Natural killer cell (primary cell): ENCODE measurements at regions not wholly inside any gene's neighbourhood (a gene's known extent, or its start where the extent isn't known, plus 50 kb on each side); places are given as distances from the start of the nearest gene placed in this dataset.

Experiments used
- ATAC-seq, 3 donors: fragments of 150-1000 bp in 2 of 3; fragments of 200-7000 bp in 1 of 3; cut with Tn5 transposase; 1 replicate in 1 of 3; 2 replicates in 2 of 3; pipeline ENCODE4 v1.10.0; 2021; ENCODE audit warnings: mild to moderate bottlenecking in 2 of 3, moderate library complexity in 2 of 3
- DNase-seq, 2 donors: peaks; one replicate each; pipeline versions ENCODE4 v3.0.0 to v3.0.0-alpha.2; 2013 to 2021; ENCODE audit warnings: mixed read lengths in 1 of 2
- H3K27ac ChIP-seq: one replicate; pipeline ENCODE4 v1.5.1; 2013; ENCODE audit warnings: mild to moderate bottlenecking, low read length
- H3K27me3 ChIP-seq: one replicate; pipeline ENCODE4 v1.6.1; 2013; ENCODE audit warnings: low read length; ENCODE audit not compliant: control insufficient read depth, insufficient read depth
- H3K36me3 ChIP-seq: one replicate; pipeline ENCODE4 v1.6.1; 2013; ENCODE audit warnings: low read length; ENCODE audit not compliant: control insufficient read depth, insufficient read depth
- H3K4me1 ChIP-seq: one replicate; pipeline ENCODE4 v1.6.1; 2013; ENCODE audit warnings: low read length; ENCODE audit not compliant: control insufficient read depth, insufficient read depth
- H3K4me3 ChIP-seq: one replicate; pipeline ENCODE4 v1.5.1; 2013; ENCODE audit warnings: low read length
- H3K9me3 ChIP-seq: one replicate; pipeline ENCODE4 v1.6.1; 2013; ENCODE audit warnings: low read length; ENCODE audit not compliant: control insufficient read depth, insufficient read depth
- H3K27ac Mint-ChIP-seq, 2 donors: one replicate each; pipeline ENCODE4 v1.8.0; 2022; ENCODE audit warnings: mild to moderate bottlenecking in 2 of 2, mixed read lengths in 2 of 2, moderate library complexity in 1 of 2
- H3K27me3 Mint-ChIP-seq, 2 donors: one replicate each; pipeline ENCODE4 v1.8.0; 2022; ENCODE audit warnings: low read depth in 2 of 2, mixed read lengths in 2 of 2
- H3K36me3 Mint-ChIP-seq: one replicate; pipeline ENCODE4 v1.8.0; 2022; ENCODE audit warnings: mixed read lengths
- H3K4me1 Mint-ChIP-seq, 2 donors: one replicate each; pipeline ENCODE4 v1.8.0; 2022; ENCODE audit warnings: mixed read lengths in 2 of 2
- H3K4me3 Mint-ChIP-seq: one replicate; pipeline ENCODE4 v1.8.0; 2022; ENCODE audit warnings: mild to moderate bottlenecking, moderate library complexity, mixed read lengths
- H3K9me3 Mint-ChIP-seq, 2 donors: one replicate each; pipeline ENCODE4 v1.8.0; 2022; ENCODE audit warnings: mixed read lengths in 2 of 2
- CTCF ChIP-seq: fragments of 200-600 bp; IDR thresholded peaks from one replicate; pipeline ENCODE4 v1.8.0; 2022; ENCODE audit warnings: antibody characterized with exemption
- WGBS: methylation state at CpG from one replicate; pipeline ENCODE4 v1.1.7; 2013; ENCODE audit warnings: missing lambda C conversion rate; ENCODE audit not compliant: insufficient coverage; 5-methylcytosine and 5-hydroxymethylcytosine counted together
- intact Hi-C: fragments of 100-400 bp; cut with micrococcal nuclease; formaldehyde crosslinking; loops from one replicate; pipeline ENCODE4 v1.14.2; 2022

GRCh38 chr2:41042343-41042742 is 590.5 kb upstream of the SLC8A1 start:
- H3K4me1 ChIP-seq: no peaks in the 10 kb centered on the region
- no peak overlapping the region for H3K4me3 ChIP-seq
- no peak for TF ChIP-seq CTCF
- no peak overlapping the region for H3K27ac ChIP-seq
- intact Hi-C loops: no loop called here
- Mint-ChIP-seq H3K27ac (no peak overlapping the region), H3K27me3 (no peaks in the 10 kb centered on the region), H3K9me3 (peaks cover 5 to 13% of the 10 kb centered on the region in 2 donors), H3K4me3 (no peak overlapping the region), H3K36me3 (no peaks in the 10 kb centered on the region), H3K4me1 (no peaks in the 10 kb centered on the region)
- H3K9me3 ChIP-seq: no peaks in the 10 kb centered on the region
- ATAC-seq: no peak
- no peaks in the 10 kb centered on the region for H3K36me3 ChIP-seq
- no peak for DNase-seq
- no peaks in the 10 kb centered on the region for H3K27me3 ChIP-seq

GRCh38 chr2:41061356-41061755 is 609.5 kb upstream of the SLC8A1 start:
- TF ChIP-seq CTCF: no peak
- Mint-ChIP-seq H3K27ac (no peak overlapping the region), H3K27me3 (no peaks in the 10 kb centered on the region), H3K4me1 (no peaks in the 10 kb centered on the region), H3K9me3 (peaks cover 5 to 11% of the 10 kb centered on the region in 2 donors), H3K36me3 (no peaks in the 10 kb centered on the region), H3K4me3 (no peak overlapping the region)
- H3K9me3 ChIP-seq: no peaks in the 10 kb centered on the region
- H3K27ac ChIP-seq: no peak overlapping the region
- H3K4me1 ChIP-seq: no peaks in the 10 kb centered on the region
- no peaks in the 10 kb centered on the region for H3K27me3 ChIP-seq
- H3K36me3 ChIP-seq: no peaks in the 10 kb centered on the region
- DNase-seq: no peak
- H3K4me3 ChIP-seq: no peak overlapping the region
- intact Hi-C loops: no loop called here
- ATAC-seq: no peak

DNA sequence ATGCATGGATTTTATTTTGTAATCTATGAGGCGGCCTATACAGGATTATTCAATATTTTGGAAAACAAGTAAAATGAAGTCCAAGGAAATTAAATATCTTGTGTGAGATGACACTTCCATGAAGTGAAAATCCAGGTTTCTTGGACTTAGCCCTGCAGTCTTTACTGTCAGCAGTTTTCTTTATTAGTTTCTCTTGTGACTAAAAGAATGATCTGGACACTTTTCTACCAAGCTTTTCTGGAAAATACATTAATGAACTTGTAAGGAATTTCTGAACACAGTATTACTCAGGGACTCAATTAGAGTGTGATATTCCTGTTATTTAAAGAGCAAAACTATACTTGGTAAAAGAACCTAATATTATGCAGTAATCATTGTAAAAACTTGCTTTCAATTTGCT is 610.4 kb upstream of the SLC8A1 start:
- no peaks in the 10 kb centered on the region for H3K27me3 ChIP-seq
- Mint-ChIP-seq H3K4me3 (no peak overlapping the region), H3K9me3 (peaks cover 5 to 10% of the 10 kb centered on the region in 2 donors), H3K4me1 (no peaks in the 10 kb centered on the region), H3K36me3 (no peaks in the 10 kb centered on the region), H3K27me3 (no peaks in the 10 kb centered on the region), H3K27ac (no peak overlapping the region)
- H3K9me3 ChIP-seq: no peaks in the 10 kb centered on the region
- no peaks in the 10 kb centered on the region for H3K4me1 ChIP-seq
- intact Hi-C loops: no loop called here
- TF ChIP-seq CTCF: no peak
- no peak for ATAC-seq
- WGBS: 100% methylated on average over 1 of the region's 1 CpG
- no peak overlapping the region for H3K27ac ChIP-seq
- no peaks in the 10 kb centered on the region for H3K36me3 ChIP-seq
- no peak overlapping the region for H3K4me3 ChIP-seq
- DNase-seq: no peak

GRCh38 chr2:41066168-41066567 is 614.3 kb upstream of the SLC8A1 start:
- H3K4me1 ChIP-seq: no peaks in the 10 kb centered on the region
- no peak overlapping the region for H3K27ac ChIP-seq
- WGBS: no CpG with 5 or more reads among the region's 2 CpGs
- no peaks in the 10 kb centered on the region for H3K9me3 ChIP-seq
- no peaks in the 10 kb centered on the region for H3K36me3 ChIP-seq
- Mint-ChIP-seq H3K36me3 (no peaks in the 10 kb centered on the region), H3K4me3 (no peak overlapping the region), H3K9me3 (peaks cover 0 to 6% of the 10 kb centered on the region in 2 donors), H3K27ac (no peak overlapping the region), H3K4me1 (no peaks in the 10 kb centered on the region), H3K27me3 (no peaks in the 10 kb centered on the region)
- TF ChIP-seq CTCF: no peak
- intact Hi-C loops: no loop called here
- no peak for DNase-seq
- no peak for ATAC-seq
- H3K4me3 ChIP-seq: no peak overlapping the region
- H3K27me3 ChIP-seq: no peaks in the 10 kb centered on the region
